Fibroblast of lung (primary cell): ENCODE measurements at regions not wholly inside any gene's neighbourhood (a gene's known extent, or its start where the extent isn't known, plus 50 kb on each side); places are given as distances from the start of the nearest gene placed in this dataset.

ENCODE experiments used
- DNase-seq, 2 donors: peaks; one replicate each; pipeline versions ENCODE4 v3.0.0 to v3.0.0-alpha.2; 2010; ENCODE audit warnings: low read depth in 2 of 2
- H2AFZ ChIP-seq: 2 replicates; pipeline ENCODE4 v1.5.1; 2012; ENCODE audit warnings: low read length, control low read depth, inconsistent platforms
- H3K27ac ChIP-seq: 2 replicates; pipeline ENCODE4 v1.5.1; 2011; ENCODE audit warnings: low read length, control low read depth; ENCODE audit not compliant: insufficient read depth
- H3K27me3 ChIP-seq: 2 replicates; pipeline ENCODE4 v1.5.1; 2011; ENCODE audit warnings: mild to moderate bottlenecking, low read length; ENCODE audit not compliant: control insufficient read depth, insufficient read depth
- H3K36me3 ChIP-seq: 2 replicates; pipeline ENCODE4 v1.5.1; 2011; ENCODE audit warnings: low read length; ENCODE audit not compliant: control insufficient read depth, insufficient read depth
- H3K4me1 ChIP-seq: 2 replicates; pipeline ENCODE4 v1.5.1; 2011; ENCODE audit warnings: low read length; ENCODE audit not compliant: control insufficient read depth, insufficient read depth; ENCODE audit errors: extremely low read depth
- H3K4me2 ChIP-seq: 2 replicates; pipeline ENCODE4 v1.5.1; 2011; ENCODE audit warnings: low read length, control low read depth; ENCODE audit not compliant: insufficient read depth; ENCODE audit errors: extremely low read depth
- H3K4me3 ChIP-seq, 4 experiments: fragments of 200-600 bp in 1 of 4; sonication (generic) in 1 of 4; replicated peaks in 1 of 4; 2 replicates each; pipeline ENCODE4 v1.5.1; 2011 to 2016; ENCODE audit warnings: low read length in 4 of 4, low read depth in 3 of 4, mild to moderate bottlenecking in 3 of 4, control low read depth in 2 of 4, inconsistent platforms in 1 of 4, mixed read lengths in 1 of 4; ENCODE audit not compliant: insufficient read depth in 1 of 4; ENCODE audit errors: control extremely low read depth in 1 of 4
- H3K79me2 ChIP-seq: 2 replicates; pipeline ENCODE4 v1.5.1; 2012; ENCODE audit warnings: mild to moderate bottlenecking, low read length, inconsistent platforms; ENCODE audit not compliant: control insufficient read depth, insufficient read depth
- H3K9ac ChIP-seq: 2 replicates; pipeline ENCODE4 v1.5.1; 2011; ENCODE audit warnings: mild to moderate bottlenecking, low read length, control low read depth; ENCODE audit not compliant: insufficient read depth
- H3K9me3 ChIP-seq: 2 replicates; pipeline ENCODE4 v1.5.1; 2012; ENCODE audit warnings: low read depth, low read length; ENCODE audit not compliant: control insufficient read depth, insufficient read depth
- H4K20me1 ChIP-seq: 2 replicates; pipeline ENCODE4 v1.5.1; 2011; ENCODE audit warnings: low read length; ENCODE audit not compliant: control insufficient read depth, insufficient read depth; ENCODE audit errors: extremely low read depth
- CTCF ChIP-seq, 2 donors: IDR thresholded peaks in 1 of 2; conservative IDR thresholded peaks in 1 of 2; 1 replicate in 1 of 2; 2 replicates in 1 of 2; pipeline ENCODE4 v1.5.1; 2011 to 2012; ENCODE audit warnings: low read length in 2 of 2, control low read depth in 1 of 2, inconsistent platforms in 1 of 2, low read depth in 1 of 2, mild to moderate bottlenecking in 1 of 2
- EZH2 ChIP-seq: IDR thresholded peaks from 2 replicates; pipeline ENCODE4 v1.5.1; 2012; ENCODE audit warnings: low read length, control low read depth, mild to moderate bottlenecking; ENCODE audit errors: missing control alignments

DNA sequence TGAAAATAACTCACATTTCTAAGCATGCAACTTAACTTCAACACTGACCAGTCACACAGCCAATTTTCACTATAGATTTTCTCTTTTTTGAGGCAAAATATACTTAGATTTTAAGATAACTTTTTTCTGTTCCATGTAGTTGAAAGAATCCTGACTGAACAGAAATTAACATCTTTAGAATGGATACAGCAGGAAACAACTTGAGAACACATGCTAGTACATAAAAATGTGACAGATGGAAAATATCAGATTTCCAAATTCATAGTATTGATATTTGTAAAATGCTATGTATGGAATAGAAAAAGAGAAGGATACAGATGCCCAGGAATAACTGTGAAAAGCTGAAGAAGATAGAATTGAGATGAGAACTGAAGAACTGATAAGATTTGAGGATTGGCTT is 1270.6 kb downstream of the KCNT2 start:
- Histone ChIP-seq H3K27me3 (no peaks in the 10 kb centered on the region), H3K9ac (no peak overlapping the region), H3K4me2 (no peak overlapping the region), H3K9me3 (no peaks in the 10 kb centered on the region), H3K4me3 (no peak overlapping the region), H2AFZ (no peak overlapping the region), H3K36me3 (no peaks in the 10 kb centered on the region), H3K27ac (no peak overlapping the region), H3K4me1 (no peaks in the 10 kb centered on the region), H3K79me2 (no peaks in the 10 kb centered on the region), H4K20me1 (no peaks in the 10 kb centered on the region)
- no peak for DNase-seq
- TF ChIP-seq CTCF (conservative IDR thresholded peaks at IDR 0.05 in 1 of 2, IDR thresholded peaks at IDR 0.05 in 1 of 2; ENCODE audit: low read depth in 1 of 2, low read length in 2 of 2) (no peak), EZH2 (no peak)

- Histone ChIP-seq H3K4me1 (no peaks in the 10 kb centered on the region), H3K4me2 (no peak overlapping the region), H3K27ac (no peak overlapping the region), H3K27me3 (no peaks in the 10 kb centered on the region), H3K4me3 (no peak overlapping the region), H3K36me3 (no peaks in the 10 kb centered on the region), H3K9ac (no peak overlapping the region), H3K79me2 (no peaks in the 10 kb centered on the region), H2AFZ (no peak overlapping the region), H4K20me1 (no peaks in the 10 kb centered on the region), H3K9me3 (no peaks in the 10 kb centered on the region)
- no peak for TF ChIP-seq EZH2
- no peak for TF ChIP-seq CTCF (conservative IDR thresholded peaks at IDR 0.05 in 1 of 2, IDR thresholded peaks at IDR 0.05 in 1 of 2; ENCODE audit: low read depth in 1 of 2, low read length in 2 of 2)
- DNase-seq: no peak
Measured at GRCh38 chr1:195336812-195337211, 1271.4 kb downstream of the KCNT2 start.

DNA sequence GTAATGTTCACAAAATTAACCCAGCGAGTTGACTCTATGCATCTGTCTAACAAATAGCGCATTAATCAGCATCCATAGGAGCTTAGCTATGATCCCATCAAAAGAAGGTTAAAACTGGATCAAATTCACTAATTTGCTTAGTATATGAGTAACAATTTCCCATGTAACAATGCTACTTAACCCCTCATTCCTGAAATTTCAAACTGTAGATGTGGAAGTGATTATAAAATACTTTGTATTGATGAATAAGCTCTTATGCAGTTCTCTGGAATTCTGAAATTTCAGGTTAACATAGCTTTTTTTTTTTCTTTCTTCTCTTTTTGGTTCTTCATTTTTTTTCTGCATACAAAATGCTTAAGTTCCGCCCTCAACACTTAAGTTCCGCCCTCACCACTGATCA is 1272.7 kb downstream of the KCNT2 start:
- TF ChIP-seq EZH2: no peak
- no peak for TF ChIP-seq CTCF (conservative IDR thresholded peaks at IDR 0.05 in 1 of 2, IDR thresholded peaks at IDR 0.05 in 1 of 2; ENCODE audit: low read depth in 1 of 2, low read length in 2 of 2)
- Histone ChIP-seq H3K4me2 (no peak overlapping the region), H4K20me1 (no peaks in the 10 kb centered on the region), H3K9me3 (no peaks in the 10 kb centered on the region), H2AFZ (no peak overlapping the region), H3K4me1 (no peaks in the 10 kb centered on the region), H3K27ac (no peak overlapping the region), H3K79me2 (no peaks in the 10 kb centered on the region), H3K36me3 (no peaks in the 10 kb centered on the region), H3K4me3 (no peak overlapping the region), H3K27me3 (no peaks in the 10 kb centered on the region), H3K9ac (no peak overlapping the region)
- peak in 1 of 2 donors; percentile 40 for DNase-seq
